GM12892 (cell line): ENCODE measurements at regions not wholly inside any gene's neighbourhood (a gene's known extent, or its start where the extent isn't known, plus 50 kb on each side); places are given as distances from the start of the nearest gene placed in this dataset.

Experiments
- POLR2AphosphoS5 ChIP-seq: IDR thresholded peaks from 2 replicates; pipeline ENCODE4 v1.6.1; 2011; ENCODE audit warnings: low read depth, low read length, control low read depth
- TAF1 ChIP-seq: IDR thresholded peaks from 2 replicates; pipeline ENCODE4 v1.6.1; 2011; ENCODE audit warnings: low read depth, mild to moderate bottlenecking, control low read depth, low read length, borderline replicate concordance

DNA sequence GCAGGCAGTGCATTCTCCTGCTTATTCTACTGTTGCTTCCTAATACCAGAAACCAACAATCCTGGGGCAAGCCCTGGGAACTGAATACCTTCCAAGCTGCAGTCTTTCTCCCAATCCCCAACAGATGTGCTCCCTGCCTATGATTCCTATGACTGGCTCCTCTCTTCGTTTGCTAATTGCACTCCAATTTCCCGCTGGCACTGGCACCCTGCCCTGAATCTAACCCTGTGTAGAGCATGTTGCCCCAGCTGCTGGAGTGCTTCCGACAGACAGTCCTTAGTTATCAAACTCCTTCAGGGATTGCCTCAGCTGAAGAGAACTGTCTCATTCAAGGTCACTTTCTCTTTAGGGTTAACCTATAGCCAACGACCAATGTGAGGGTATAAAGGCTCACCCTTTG, 214.1 kb downstream of the NECTIN3 start:
- TF ChIP-seq POLR2AphosphoS5, result no peak
- no peak for TF ChIP-seq TAF1
